Colonic mucosa (tissue), 4 donors: ENCODE measurements at regions not wholly inside any gene's neighbourhood (a gene's known extent, or its start where the extent isn't known, plus 50 kb on each side); places are given as distances from the start of the nearest gene placed in this dataset.
A peak's percentile ranks its signal among the peaks of the same experiment; 100 is the strongest.

Experiments
- DNase-seq: peaks from one replicate; pipeline ENCODE4 v3.0.0-alpha.2; 2020
- H3K27ac ChIP-seq: fragments of 200-600 bp; one replicate; pipeline ENCODE4 v1.8.0; 2021
- H3K27me3 ChIP-seq: fragments of 200-600 bp; one replicate; pipeline ENCODE4 v1.8.0; 2021
- H3K36me3 ChIP-seq: fragments of 200-600 bp; one replicate; pipeline ENCODE4 v1.8.0; 2021
- H3K4me1 ChIP-seq: fragments of 200-600 bp; one replicate; pipeline ENCODE4 v1.8.0; 2021; ENCODE audit warnings: mild to moderate bottlenecking
- H3K4me3 ChIP-seq: fragments of 200-600 bp; one replicate; pipeline ENCODE4 v1.8.0; 2021
- H3K9ac ChIP-seq, 2 donors: one replicate each; pipeline ENCODE4 v1.7.0; 2013; ENCODE audit warnings: control low read depth in 2 of 2, low read depth in 2 of 2, low read length in 2 of 2
- H3K9me3 ChIP-seq: fragments of 200-600 bp; one replicate; pipeline ENCODE4 v1.8.0; 2021
- CTCF ChIP-seq: fragments of 200-600 bp; IDR thresholded peaks from one replicate; pipeline ENCODE4 v1.8.0; 2022; ENCODE audit warnings: antibody characterized with exemption, mild to moderate bottlenecking
- intact Hi-C: fragments of 100-400 bp; cut with DNase I; formaldehyde crosslinking; loops from one replicate; pipeline ENCODE4 v1.14.1; 2022
- donor health status: healthy.
- donor health status: DM: no; HTN: no; CAD: no.
- donor health status: DM: no; HTN: no; CAD: no.

GRCh38 chr4:160143574-160143973, 1040.7 kb downstream of the RAPGEF2 start:
- H3K9me3 ChIP-seq, result no peaks in the 10 kb centered on the region
- intact Hi-C loops, result loop anchor here (10.0 kb wide), 1 partner anchor 69 kb away; no protein-coding TSS in a partner anchor
- H3K36me3 ChIP-seq, result no peaks in the 10 kb centered on the region
- no peak overlapping the region for H3K9ac ChIP-seq
- DNase-seq, result peak; percentile 31
- no peak overlapping the region for H3K27ac ChIP-seq
- no peaks in the 10 kb centered on the region for H3K27me3 ChIP-seq
- H3K4me1 ChIP-seq, result no peaks in the 10 kb centered on the region
- no peak for TF ChIP-seq CTCF
- H3K4me3 ChIP-seq, result no peak overlapping the region

DNA sequence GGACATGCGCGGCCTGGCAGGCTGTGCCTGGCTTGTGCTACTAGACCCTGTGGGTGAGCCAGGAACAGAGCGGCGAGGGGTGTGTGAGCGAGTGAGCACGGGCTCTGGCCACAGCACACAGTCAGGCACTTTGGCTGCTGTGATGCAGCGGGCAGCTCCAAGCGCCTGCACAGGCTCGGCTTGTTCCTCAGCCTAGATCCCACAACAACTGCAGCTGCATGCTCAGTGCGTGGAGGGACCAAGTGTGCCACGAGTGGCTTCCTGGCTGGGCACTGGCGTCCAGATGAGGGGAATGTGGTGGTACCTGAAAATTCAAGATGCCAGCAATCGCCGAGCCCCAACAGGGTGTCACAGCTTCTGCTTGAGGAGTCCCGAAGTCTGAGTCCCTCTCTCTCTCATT, 1056.6 kb downstream of the RAPGEF2 start:
- no peak overlapping the region for H3K27ac ChIP-seq
- no peaks in the 10 kb centered on the region for H3K9me3 ChIP-seq
- no peak overlapping the region for H3K9ac ChIP-seq
- TF ChIP-seq CTCF, result no peak
- intact Hi-C loops, result no loop called here
- no peaks in the 10 kb centered on the region for H3K4me1 ChIP-seq
- H3K36me3 ChIP-seq, result no peaks in the 10 kb centered on the region
- DNase-seq, result no peak
- H3K27me3 ChIP-seq, result no peaks in the 10 kb centered on the region
- H3K4me3 ChIP-seq, result no peak overlapping the region

DNA sequence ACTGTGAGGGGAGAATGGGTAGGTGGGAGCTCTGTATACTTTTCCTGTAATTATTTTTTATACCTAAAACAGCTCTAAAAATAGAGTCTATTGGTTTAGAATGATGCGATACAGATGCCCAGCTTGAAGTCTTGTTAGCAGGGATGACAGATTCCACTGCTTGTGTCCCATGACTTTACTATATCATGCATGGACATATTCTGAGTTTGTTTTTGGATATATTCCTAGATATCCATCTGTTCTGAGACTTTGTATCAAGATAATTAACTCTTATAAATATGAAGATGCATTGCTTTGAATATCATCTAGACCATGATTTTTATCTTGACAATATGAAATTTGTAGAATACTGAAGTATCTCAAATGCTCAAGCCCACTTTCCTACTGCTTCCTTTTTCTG, 1058.1 kb downstream of the RAPGEF2 start:
- Histone ChIP-seq H3K4me1 (no peaks in the 10 kb centered on the region), H3K9me3 (no peaks in the 10 kb centered on the region)
- intact Hi-C loops, result no loop called here

GRCh38 chr4:160175064-160175643, 1072.3 kb downstream of the RAPGEF2 start:
- no peak for DNase-seq
- Histone ChIP-seq H3K27me3 (no peaks in the 10 kb centered on the region), H3K9ac (no peak overlapping the region), H3K27ac (no peak overlapping the region), H3K36me3 (no peaks in the 10 kb centered on the region), H3K4me1 (no peaks in the 10 kb centered on the region), H3K4me3 (no peak overlapping the region), H3K9me3 (no peaks in the 10 kb centered on the region)
- no peak for TF ChIP-seq CTCF
- intact Hi-C loops, result loop anchor here (10.0 kb wide), 1 partner anchor 230 kb away; no protein-coding TSS in a partner anchor

More for the DNA sequence above, 1058.1 kb downstream of the RAPGEF2 start:
- Histone ChIP-seq H3K27me3 (no peaks in the 10 kb centered on the region), H3K9ac (no peak overlapping the region), H3K4me3 (no peak overlapping the region), H3K27ac (no peak overlapping the region), H3K36me3 (no peaks in the 10 kb centered on the region)
- DNase-seq, result no peak
- TF ChIP-seq CTCF, result no peak

DNA sequence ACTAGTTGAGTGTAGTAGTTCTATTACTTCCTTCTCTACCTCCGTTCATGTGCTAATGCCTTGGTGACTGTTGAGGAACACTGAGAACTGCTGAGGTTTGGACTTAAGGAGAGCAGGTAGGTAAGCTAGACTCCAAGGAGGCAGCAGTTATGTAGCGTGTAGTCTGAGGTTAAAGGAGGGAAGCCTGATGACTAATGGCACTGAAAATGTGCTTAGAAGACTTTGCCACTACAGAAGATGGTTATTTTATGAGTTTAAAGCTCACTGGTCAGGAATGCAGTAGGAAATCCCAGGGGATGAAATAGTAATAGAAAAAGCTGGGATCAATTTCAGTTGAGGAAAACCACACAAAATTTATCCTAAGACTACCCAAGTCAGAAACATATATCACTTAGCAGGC, 1077.3 kb downstream of the RAPGEF2 start:
- no peak for TF ChIP-seq CTCF
- no peak overlapping the region for H3K9ac ChIP-seq
- no peaks in the 10 kb centered on the region for H3K4me1 ChIP-seq
- H3K27me3 ChIP-seq, result no peaks in the 10 kb centered on the region
- H3K36me3 ChIP-seq, result no peaks in the 10 kb centered on the region
- H3K27ac ChIP-seq, result no peak overlapping the region
- no peak overlapping the region for H3K4me3 ChIP-seq
- no peaks in the 10 kb centered on the region for H3K9me3 ChIP-seq
- no peak for DNase-seq
- intact Hi-C loops, result no loop called here
